D721Med (cell line): ENCODE measurements at regions not wholly inside any gene's neighbourhood (a gene's known extent, or its start where the extent isn't known, plus 50 kb on each side); places are given as distances from the start of the nearest gene placed in this dataset.

Experiments
- DNase-seq: peaks from one replicate; pipeline ENCODE4 v3.0.0; 2011; ENCODE audit warnings: low spot score; ENCODE audit not compliant: insufficient read length
- FAIRE-seq: peaks from 2 replicates; lab custom pipeline; 2011; peaks lifted over from hg19 to GRCh38; lab: Jason Lieb, UNC
- CTCF ChIP-seq: IDR thresholded peaks from 2 replicates; pipeline ENCODE4 v1.5.1; 2012; ENCODE audit warnings: mild to moderate bottlenecking, control low read depth; ENCODE audit not compliant: insufficient read depth; ENCODE audit errors: missing control alignments

GRCh38 chr5:159777049-159777660, 139.1 kb upstream of the ADRA1B start:
- DNase-seq (no peak), FAIRE-seq (no peak)
- TF ChIP-seq CTCF, result no peak

- no peak for DNase-seq
- no peak for FAIRE-seq
- no peak for TF ChIP-seq CTCF
Observed at GRCh38 chr5:159779481-159779880, 136.8 kb upstream of the ADRA1B start.

GRCh38 chr5:159780246-159780645, 136.0 kb upstream of the ADRA1B start:
- no peak for TF ChIP-seq CTCF
- FAIRE-seq (no peak), DNase-seq (no peak)

GRCh38 chr5:159781626-159782157, 134.6 kb upstream of the ADRA1B start:
- TF ChIP-seq CTCF, result no peak
- no peak for FAIRE-seq
- no peak for DNase-seq

GRCh38 chr5:159782197-159782994, 133.9 kb upstream of the ADRA1B start:
- no peak for TF ChIP-seq CTCF

GRCh38 chr5:159782995-159783300, 133.3 kb upstream of the ADRA1B start:
- no peak for TF ChIP-seq CTCF
- FAIRE-seq (no peak), DNase-seq (no peak)

More at GRCh38 chr5:159782197-159782994, 133.9 kb upstream of the ADRA1B start:
- FAIRE-seq, result no peak
- no peak for DNase-seq
